GM21528 (cell line): ENCODE measurements at regions not wholly inside any gene's neighbourhood (a gene's known extent, or its start where the extent isn't known, plus 50 kb on each side); places are given as distances from the start of the nearest gene placed in this dataset.
"Not testable (repeated sequence)": the region's sequence is repeated elsewhere in the genome, so short reads cannot be mapped to it uniquely, and the experiment has no call there.

Experiments
- ATAC-seq: cut with Tn5 transposase; IDR thresholded peaks from one replicate; pipeline ENCODE4 v1.9.1; 2021; ENCODE audit warnings: mild to moderate bottlenecking, moderate library complexity; ENCODE audit not compliant: unreplicated experiment, low FRiP score

DNA sequence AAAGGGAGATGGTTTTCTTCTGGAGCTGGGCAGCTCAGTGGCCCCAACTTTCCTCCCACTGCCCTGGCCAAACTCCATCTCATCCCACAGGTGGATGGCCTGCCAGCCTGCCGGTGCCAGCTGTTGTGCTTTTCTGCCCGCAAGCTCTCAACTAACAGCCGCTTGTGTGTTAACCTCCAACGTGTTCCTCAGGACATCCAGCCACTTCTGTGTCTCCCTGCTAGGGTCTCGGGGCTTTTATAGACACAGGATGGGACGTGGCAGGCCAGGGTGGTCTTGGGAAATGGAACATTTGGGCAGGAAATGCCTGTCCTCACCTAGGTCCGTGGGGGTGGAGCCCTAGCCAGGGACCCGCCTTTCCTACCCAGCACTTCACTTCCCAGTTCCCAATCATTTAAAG lies 171.1 kb upstream of the RGS17 start:
- no peak for ATAC-seq

GRCh38 chr6:153301602-153302001 lies 170.5 kb upstream of the RGS17 start:
- no peak for ATAC-seq

- not testable (repeated sequence) for ATAC-seq
Observed at GRCh38 chr6:153282456-153282855, 151.4 kb upstream of the RGS17 start.

DNA sequence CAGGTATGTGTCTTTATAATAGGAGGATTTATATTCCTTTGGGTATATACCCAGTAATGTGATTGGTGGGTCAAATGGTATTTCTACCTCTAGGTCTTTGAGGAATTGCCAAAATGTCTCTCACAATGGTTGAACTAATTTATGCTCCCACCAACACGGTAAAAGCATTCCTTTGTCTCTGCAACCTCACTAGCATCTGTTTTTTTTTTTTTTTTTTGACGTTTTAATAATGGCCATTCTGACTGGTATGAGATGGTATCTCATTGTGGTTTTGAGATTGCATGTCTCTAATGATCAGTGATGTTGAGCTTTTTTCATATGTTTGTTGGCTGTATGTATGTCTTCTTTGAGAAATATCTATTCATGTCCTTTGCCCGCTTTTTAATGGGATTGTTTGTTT lies 144.9 kb upstream of the RGS17 start:
- ATAC-seq = no peak

DNA sequence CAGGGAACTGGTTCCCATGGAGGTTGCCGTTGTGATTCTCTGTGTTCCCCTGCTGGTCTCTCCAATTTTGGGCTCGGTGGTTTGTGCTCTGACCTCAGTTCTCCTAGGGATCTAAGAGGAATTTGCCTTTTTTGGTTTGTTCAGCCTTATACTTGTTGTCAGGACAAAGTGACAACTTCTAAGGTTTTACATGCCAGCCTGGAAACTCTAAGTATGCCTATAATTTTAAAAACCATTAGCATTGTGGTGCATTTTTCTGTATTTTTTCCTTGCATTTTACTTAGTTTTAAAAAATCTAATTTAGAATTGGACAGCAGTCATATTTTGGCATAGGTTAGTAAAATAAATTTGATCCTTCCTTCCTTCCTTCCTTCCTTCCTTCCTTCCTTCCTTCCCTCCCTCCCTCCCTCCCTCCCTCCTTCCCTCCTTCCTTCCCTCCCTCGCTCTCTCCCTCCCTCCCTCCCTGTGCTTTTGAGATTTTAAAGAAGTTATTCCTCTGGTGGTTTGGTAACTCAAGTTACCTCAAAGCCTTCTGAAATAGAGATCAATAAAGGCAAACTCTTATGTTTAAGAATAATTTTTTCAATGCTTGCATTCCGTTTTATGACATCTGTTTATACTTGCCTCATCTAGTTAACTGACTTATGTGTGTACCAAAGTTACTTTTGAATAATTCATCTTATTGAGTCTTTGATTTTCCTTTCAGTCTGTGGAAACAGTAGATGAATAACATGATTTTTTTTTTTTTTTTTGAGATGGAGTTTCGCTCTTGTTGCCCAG lies 141.3 kb upstream of the RGS17 start:
- no peak for ATAC-seq

DNA sequence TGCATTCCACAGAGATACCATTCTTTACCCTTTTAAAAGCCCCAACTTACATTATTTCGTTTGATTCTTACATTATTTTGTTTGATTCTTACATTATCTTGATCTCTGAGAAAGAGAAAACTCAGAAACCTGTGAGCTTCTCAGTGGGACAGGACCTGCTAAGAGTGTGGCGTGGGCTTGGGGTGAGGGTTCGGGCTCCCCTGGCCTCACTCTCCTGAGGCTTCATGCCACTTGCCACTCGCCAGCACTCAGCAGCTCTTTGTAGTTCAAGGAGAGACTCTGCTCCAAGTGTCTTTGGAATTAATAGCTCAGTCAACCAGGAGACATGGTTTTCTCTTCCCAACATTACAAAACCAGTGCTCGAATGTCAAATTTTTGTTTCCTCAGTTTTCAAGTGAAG lies 132.4 kb upstream of the RGS17 start:
- no peak for ATAC-seq

- no peak for ATAC-seq
Observed at GRCh38 chr6:153251326-153251725, 120.2 kb upstream of the RGS17 start.

DNA sequence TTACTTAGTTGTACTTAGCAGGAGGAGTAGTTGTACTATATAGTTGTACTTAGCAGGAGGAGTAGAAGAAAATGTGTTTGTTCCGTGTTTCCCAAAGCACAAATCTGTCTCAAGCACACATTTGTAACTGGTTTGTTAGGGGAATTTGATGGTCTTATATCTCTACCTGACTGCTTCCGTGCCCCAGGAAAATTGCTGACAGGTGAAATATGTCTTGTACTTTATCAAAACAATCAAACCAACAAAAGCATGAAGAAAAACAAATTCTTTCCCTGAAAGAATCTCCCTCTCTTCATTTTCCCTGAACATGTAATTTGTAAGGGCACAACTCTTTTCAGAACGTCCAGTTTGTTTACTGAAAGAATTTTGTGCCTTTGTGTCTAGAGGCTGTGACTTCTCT lies 106.6 kb upstream of the RGS17 start:
- ATAC-seq = no peak

DNA sequence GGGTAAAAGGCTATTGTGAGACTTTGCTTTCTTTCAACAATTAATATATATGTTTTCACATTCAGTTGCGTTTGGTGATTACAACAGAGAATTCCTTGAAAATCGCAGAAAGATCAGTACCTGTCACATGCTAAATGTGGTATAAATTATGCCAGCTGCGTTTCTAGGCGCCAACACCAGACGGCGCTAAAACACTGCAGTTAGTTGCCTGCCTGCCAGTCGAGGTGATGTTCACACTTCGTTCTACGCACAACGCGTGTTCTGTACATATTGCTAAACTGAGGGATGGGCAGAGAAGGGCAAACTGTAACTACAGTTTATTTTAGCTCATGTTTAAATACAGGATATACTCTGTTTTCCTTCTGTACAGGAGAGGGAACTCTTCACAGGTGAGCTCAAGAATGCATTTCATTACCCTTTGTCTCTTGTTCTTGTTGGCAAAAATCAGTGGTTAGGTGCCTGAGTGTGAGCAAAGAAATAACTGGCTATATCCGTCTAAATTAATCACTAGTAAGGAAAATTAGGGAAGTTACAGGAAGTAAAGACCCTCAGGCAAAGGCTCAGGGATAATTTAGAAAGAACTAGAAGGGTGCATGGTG lies 100.1 kb upstream of the RGS17 start:
- no peak for ATAC-seq

DNA sequence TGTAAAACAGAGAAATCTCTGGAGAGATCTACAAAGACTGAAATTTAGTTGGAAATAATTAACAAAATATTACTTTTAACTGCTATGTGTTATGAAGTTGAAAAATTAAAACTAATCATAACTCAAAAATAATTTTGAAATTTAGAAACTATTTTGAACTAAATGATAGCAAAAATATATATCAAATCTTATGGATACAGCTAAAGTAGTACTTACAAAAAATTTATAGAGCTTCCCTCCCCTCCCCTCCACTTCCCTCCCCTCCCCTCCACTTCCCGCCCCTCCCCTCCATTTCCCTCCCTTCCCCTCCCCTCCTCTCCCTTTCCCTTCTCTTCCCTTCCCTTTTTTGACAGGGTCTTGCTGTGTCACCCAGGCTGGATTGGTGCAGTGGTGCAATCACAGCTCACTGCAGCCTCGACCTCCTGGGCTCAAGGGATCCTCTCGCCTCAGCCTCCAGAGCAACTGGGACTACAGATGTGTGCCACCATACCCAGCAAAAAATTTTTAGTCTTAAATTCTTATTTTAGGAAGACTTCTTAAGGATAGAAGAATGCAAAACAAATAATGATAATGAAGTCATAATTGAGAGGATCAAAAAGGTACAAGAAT lies 87.2 kb upstream of the RGS17 start:
- ATAC-seq = no peak

GRCh38 chr6:153216789-153217188 lies 85.7 kb upstream of the RGS17 start:
- no peak for ATAC-seq

DNA sequence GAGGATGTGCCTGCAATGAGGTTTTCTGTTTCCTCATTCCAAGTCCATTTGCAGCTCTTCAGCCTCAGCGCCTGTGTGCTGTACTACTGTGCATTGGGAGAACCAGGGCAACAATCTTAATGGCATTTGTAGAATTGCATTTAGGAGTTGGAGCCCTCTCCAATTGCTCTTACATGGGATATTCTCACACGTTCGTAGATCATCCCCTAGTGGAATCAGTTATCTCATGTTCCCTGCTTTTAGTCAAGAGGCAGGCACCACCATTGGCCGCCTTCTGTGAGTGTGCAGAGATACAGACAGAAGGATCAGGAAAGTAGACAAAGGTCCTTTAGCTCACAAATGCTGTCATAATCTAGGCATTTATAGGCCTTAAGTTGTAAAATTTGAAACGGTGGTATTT lies 84.2 kb upstream of the RGS17 start:
- no peak for ATAC-seq

DNA sequence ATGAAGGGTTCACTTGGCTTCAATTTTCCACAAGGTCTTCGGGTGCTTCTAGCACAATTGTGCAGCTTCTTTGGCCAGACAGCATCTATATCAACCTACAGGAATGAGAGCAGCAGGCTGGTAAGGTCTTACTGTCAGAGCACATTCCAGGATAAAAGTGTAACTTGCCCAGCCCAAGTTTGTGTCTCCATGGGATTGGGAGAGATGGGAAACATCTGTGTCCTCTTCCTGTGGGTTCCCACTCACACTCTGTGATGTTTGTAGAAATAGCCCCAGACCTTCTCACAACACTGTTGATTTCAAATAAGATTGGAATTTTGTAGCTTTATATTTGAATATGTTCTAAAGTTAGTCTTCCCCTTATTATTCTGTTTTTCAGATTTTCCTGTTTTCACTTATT lies 83.4 kb upstream of the RGS17 start:
- ATAC-seq = no peak

DNA sequence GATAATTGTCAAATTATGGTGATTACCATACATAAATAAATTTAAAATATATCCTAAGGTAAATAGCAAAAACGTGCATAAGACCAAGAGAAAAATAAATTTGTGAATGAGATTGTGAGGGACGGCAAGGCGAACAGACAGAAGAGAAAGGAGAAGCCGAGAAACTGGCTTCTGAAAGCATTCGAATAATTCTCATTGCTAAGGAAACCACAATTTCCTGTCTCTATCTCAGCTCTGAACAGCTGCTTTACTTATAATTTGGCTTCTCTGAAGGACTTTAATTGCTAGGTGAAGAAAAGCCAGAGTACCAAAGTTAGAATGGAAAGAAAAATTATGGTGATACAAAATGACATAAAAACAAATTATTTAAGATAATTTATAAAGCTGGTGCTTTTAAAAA lies 79.0 kb upstream of the RGS17 start:
- peak; percentile 94 for ATAC-seq

DNA sequence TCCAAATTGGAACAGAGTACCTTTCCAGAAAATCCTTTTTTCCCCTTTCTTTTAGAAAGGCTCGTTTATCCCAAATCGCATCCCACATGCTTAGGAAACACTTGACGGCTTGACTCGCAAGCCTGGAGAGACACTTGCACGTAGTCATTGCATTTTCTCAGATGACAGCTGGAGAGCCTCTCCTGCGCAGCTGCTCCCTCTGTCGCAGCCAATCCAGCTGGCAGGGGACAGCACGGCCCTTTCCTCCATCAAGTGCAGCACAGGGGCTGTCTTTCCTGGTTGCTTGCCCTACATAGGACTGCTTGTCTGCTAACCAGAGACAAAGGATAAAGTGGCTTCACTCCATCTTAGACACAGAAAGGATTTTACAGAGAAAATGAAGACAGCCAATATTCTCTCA lies 77.6 kb upstream of the RGS17 start:
- no peak for ATAC-seq

DNA sequence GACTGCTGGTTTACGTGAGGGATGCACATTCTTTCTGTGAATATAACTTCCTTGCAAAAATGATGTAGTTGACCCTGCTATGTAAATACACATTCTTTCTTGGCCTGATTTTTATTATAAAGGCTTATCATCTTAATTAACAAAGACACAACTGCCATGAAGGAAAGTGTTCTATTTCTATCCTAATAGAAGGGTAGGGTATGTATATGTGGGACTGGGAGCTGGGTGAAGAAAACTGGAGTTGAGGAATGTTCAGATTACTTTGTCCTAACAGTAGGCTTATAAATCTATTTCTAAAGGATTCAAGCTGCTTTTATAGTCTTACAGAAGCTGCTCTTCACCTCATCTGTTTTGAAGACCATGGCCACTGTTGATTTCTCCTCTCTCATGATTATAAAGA lies 76.5 kb upstream of the RGS17 start:
- ATAC-seq = no peak

DNA sequence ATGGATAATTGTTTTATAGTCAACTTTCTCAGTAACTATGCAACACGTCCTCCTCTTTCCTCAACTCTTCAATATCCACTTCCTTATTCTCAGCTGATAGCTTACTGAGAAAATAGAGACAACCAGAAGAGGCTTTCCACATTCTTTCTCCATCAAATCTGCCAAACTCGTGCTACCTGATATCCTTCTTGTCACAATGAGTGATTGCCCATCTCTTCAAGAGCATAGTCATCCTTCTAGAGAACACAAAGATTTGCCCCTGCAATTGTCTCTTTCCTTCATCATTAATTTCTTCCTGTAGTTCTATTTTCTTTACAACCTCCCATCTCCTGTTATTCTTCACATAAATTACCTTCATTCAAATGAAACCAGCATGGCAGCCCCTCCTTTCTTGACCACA lies 75.9 kb upstream of the RGS17 start:
- ATAC-seq = no peak

DNA sequence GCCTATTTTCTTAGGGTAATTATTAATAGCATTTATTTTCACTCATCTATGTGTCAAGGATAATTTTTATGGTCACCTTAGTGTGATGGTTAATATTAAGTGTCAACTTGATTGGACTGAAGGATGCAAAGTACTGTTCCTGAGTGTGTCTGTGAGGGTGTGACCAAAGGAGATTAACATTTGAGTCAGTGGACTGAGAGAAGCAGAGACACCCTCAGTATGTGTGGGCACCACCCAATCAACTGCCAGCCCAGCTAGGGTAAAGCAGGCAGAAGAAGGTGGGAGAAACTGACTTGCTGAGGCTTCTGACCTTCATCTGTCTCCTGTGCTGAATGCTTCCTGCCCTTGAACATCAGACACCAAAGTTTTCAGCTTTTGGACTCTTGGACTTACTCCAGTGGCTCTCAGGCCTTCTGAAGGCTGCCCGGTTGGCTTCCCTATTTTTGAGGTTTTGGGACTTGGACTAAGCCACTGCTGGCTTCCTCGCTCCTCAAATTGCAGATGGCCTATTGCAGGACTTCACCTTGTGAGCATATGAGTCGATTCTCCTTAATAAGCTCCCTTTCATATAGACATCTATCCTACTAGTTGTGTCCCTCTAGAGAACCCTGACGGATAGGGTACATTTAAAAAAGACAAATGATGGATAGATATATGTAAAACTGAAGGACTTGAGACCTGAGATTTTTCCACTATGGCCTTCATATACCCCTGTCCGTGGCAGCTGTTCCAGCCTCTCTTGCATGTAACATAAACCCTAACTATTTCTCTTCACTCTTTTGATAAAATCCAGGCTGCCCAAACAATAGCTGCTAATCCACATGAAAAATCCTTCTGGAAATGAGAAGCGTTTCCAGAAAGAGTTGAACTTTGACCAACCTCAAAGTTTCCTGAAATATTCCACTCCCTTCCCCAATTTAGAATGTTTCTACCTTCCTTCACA lies 62.1 kb upstream of the RGS17 start:
- no peak for ATAC-seq

DNA sequence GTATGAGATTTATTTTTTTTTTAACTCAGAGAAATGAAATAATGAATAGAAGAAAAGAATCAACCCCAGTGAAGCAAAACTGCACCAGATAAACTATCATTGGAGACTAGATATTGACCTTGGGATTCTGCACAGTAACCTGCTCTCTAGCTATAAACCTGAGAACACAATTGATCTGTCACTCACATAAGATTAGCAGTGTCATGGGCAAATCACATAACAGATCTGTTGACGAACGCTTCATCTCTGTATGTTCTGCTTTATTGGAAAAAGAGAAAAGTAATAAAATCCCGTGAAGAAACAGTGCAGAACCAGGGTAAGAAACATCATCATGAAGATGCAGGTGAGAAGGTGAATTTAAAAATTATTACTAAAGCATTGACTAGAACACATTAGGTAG lies 52.8 kb upstream of the RGS17 start:
- ATAC-seq = no peak
